Stimulated activated effector memory CD8-positive, alpha-beta T cell treated with anti-CD3 and anti-CD28 coated beads, Interleukin-12 subunit alpha, Interleukin-12 subunit beta, amount 100 ng/mL, for 72 hours (primary cell): ENCODE measurements at regions not wholly inside any gene's neighbourhood (a gene's known extent, or its start where the extent isn't known, plus 50 kb on each side); places are given as distances from the start of the nearest gene placed in this dataset.

ENCODE experiments used
- ATAC-seq: fragments of 150-1000 bp; cut with Tn5 transposase; 2 replicates; pipeline ENCODE4 v1.10.0; 2021
- DNase-seq, 2 donors: peaks; one replicate each; pipeline ENCODE4 v3.0.0; 2021 to 2022; ENCODE audit warnings: low spot score in 2 of 2
- H3K27ac Mint-ChIP-seq: one replicate; pipeline ENCODE4 v1.8.0; 2022; ENCODE audit warnings: mild to moderate bottlenecking, mixed read lengths
- H3K36me3 Mint-ChIP-seq: one replicate; pipeline ENCODE4 v1.8.0; 2022; ENCODE audit warnings: mild to moderate bottlenecking, mixed read lengths
- H3K4me1 Mint-ChIP-seq: one replicate; pipeline ENCODE4 v1.8.0; 2022; ENCODE audit warnings: mixed read lengths
- H3K4me3 Mint-ChIP-seq: one replicate; pipeline ENCODE4 v1.8.0; 2022; ENCODE audit warnings: mild to moderate bottlenecking, mixed read lengths
- H3K9me3 Mint-ChIP-seq: one replicate; pipeline ENCODE4 v1.8.0; 2022; ENCODE audit warnings: mixed read lengths

DNA sequence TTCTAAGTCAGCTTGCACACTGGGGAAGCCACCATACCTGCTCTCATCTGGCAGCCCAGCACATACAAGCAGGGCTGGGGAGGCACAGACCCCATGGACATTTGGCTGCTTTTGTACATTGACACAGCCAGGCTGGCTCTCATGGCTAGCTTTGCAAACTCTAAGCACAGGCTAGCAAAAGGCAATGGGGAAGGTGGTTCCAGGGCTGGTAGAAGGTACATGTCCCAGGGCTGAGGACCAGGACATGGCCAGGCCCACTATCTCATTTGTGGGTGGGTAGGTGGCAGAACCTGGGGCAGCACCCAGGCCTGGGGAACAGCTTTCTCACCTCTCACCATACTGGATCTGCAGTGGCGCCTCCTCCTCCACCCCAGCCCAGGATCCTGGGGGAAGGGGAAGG is 90.9 kb downstream of the HS1BP3 start:
- no peak for ATAC-seq
- DNase-seq, result no peak
- Mint-ChIP-seq H3K36me3 (peaks cover under 1% of the 10 kb centered on the region), H3K27ac (no peak overlapping the region), H3K9me3 (no peaks in the 10 kb centered on the region), H3K4me1 (no peaks in the 10 kb centered on the region), H3K4me3 (no peak overlapping the region)

DNA sequence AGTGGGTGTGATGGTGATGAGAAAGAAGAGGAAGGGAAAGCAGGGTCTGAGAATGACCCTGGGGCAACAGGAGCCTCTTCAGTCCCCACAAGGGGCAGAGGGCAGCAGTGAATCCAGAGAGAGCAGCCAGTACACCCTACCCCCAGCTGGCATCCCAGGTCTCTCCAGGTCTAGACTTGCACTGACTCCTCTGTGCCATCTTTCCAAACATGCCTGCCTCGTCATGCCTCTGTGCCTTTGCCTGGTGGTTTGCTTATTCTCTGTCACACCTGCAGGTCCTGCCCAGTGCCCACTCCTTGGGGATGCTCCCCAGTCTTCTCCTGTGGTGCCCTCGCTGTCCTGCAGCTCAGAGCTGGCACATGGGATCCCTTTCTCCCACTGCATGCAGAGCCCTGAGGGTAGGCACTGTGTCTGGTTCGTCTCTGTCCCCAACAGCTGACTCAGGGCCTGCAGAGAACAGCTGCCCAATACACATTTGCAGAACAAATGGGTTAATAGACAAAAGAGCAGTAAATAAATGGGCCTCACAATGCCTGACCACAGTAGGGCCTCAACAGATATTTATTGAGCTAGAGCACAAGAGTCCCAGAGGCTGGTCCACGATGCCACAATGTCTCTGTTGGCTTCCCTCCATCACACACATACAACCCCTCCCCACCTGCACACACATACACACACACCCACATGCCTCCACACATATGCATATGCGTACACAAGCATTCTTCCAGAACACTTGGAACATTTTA is 89.8 kb downstream of the HS1BP3 start:
- Mint-ChIP-seq H3K9me3 (no peaks in the 10 kb centered on the region), H3K4me3 (no peak overlapping the region)

DNA sequence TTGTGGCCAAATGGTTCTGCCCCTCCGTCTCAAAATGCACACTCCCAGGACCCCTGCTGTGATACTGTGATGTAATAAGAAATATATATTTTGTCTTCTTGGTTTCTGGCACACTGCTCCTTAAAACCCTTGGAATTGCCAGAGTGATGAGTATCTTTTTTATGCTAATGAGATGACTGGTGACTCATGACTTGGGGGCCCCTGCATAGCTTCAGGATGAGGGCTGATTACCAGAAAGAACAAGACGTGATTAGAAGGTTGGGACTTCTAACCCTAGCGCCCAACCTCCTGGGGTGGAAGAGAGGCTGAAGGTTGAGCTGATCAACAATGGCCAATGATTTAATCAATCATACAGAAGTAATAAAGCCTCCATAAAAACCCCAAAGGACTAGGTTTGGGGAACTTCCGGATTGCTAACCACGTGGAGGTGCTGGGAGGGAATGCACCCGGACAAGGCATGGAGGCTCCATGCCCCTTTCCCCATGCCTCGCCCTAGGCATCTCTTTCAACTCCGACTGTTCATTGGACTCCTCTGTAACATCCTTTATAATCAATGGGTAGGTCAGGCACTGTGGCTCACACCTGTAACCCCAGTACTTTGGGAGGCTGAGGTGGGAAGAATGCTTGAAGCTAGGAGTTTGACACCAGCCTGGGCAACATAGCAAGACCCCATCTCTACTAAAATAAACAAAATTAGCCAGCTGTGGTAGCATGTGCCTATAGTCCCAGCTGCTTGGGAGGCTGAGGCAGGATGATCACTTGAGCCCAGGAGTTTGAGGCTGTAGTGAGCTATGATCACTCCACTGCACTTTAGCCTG is 89.1 kb downstream of the HS1BP3 start:
- no peak overlapping the region for H3K27ac Mint-ChIP-seq
- no peak for ATAC-seq
- no peak overlapping the region for H3K4me3 Mint-ChIP-seq
- no peaks in the 10 kb centered on the region for H3K4me1 Mint-ChIP-seq
- peaks cover 5% of the 10 kb centered on the region for H3K36me3 Mint-ChIP-seq
- no peaks in the 10 kb centered on the region for H3K9me3 Mint-ChIP-seq
- no peak for DNase-seq

More for the DNA sequence above, 89.8 kb downstream of the HS1BP3 start:
- Mint-ChIP-seq H3K27ac (no peak overlapping the region), H3K4me1 (no peaks in the 10 kb centered on the region), H3K36me3 (peaks cover 5% of the 10 kb centered on the region)
- no peak for DNase-seq
- ATAC-seq, result no peak

DNA sequence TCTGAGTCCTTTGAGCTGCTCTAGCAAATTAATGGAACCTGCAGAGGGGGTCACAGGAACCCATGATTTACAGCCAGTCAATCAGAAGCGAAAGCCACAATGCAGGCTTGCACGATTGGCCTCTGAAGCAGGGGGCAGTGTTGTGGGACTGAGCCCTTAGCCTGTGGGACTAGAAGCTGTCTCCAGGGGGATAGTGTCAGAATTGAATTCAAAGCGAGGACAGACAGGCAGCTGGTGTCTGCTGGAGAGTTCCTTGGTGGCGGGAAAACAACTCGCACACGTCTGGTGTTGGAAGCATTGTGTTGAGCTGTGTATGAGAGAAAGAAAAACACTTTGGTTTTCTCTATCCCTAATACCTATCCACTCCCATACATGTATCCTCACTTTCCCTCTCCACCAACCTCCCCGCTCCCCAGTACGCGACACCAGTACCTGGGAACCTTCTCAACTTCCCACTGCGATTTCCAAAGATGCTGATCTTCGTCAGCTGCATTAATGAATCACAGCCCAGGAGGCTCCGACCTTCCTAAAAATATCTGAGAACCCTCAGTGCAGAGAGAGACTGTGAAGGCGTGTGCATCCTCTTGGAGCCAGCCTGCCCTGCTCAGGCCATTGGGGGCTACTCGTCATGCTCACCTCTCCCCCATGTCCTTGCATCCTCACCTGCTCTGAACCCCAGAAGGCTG is 88.2 kb downstream of the HS1BP3 start:
- ATAC-seq (no peak), DNase-seq (no peak)
- Mint-ChIP-seq H3K36me3 (peaks cover 5% of the 10 kb centered on the region), H3K4me3 (no peak overlapping the region), H3K27ac (no peak overlapping the region), H3K4me1 (no peaks in the 10 kb centered on the region), H3K9me3 (no peaks in the 10 kb centered on the region)

DNA sequence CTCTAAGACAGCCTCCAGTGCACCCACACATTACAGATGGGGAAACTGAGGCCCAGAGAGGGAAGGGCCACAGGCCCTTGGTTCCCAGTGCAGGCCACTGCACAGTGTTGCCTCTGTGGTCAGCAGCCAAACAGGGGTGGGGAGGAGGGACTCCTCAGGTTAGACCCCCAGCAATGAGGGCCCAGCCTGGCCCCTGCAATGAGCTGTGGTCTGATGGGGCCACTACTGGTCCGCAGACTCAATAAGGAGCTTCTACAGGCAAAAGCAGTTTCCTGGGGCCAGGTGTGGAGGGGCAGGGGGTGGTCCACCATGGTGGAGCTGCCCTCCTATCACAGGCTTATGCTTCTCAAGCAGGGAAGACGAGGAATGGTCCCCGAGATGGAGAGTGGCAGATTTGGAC is 87.6 kb downstream of the HS1BP3 start:
- ATAC-seq (no peak), DNase-seq (no peak)
- Mint-ChIP-seq H3K36me3 (peaks cover 5% of the 10 kb centered on the region), H3K4me3 (no peak overlapping the region), H3K27ac (no peak overlapping the region), H3K9me3 (no peaks in the 10 kb centered on the region), H3K4me1 (no peaks in the 10 kb centered on the region)

DNA sequence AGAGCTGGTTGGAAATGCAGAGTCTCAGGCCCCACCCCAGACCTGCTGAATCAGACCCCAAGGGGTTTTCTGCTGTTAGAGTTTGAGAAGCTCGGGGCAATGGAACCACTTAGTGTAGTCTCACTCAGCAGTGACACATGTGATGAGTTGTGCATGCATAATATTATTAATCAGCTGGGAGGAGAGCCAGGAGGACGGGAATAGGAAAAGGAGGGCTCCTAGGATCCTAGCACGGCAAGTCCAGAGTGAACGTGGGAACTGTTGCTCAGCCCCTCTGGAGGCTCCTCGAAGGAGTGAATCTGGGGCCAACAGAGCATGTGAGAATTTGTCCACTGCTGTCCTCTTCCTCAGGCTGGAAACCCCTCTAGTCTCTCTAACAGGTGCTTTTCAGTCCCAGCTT is 87.1 kb downstream of the HS1BP3 start:
- H3K36me3 Mint-ChIP-seq, result peaks cover 5% of the 10 kb centered on the region
- no peaks in the 10 kb centered on the region for H3K9me3 Mint-ChIP-seq
- H3K4me3 Mint-ChIP-seq, result no peak overlapping the region
- DNase-seq (no peak), ATAC-seq (no peak)
- H3K27ac Mint-ChIP-seq, result no peak overlapping the region
- no peaks in the 10 kb centered on the region for H3K4me1 Mint-ChIP-seq

DNA sequence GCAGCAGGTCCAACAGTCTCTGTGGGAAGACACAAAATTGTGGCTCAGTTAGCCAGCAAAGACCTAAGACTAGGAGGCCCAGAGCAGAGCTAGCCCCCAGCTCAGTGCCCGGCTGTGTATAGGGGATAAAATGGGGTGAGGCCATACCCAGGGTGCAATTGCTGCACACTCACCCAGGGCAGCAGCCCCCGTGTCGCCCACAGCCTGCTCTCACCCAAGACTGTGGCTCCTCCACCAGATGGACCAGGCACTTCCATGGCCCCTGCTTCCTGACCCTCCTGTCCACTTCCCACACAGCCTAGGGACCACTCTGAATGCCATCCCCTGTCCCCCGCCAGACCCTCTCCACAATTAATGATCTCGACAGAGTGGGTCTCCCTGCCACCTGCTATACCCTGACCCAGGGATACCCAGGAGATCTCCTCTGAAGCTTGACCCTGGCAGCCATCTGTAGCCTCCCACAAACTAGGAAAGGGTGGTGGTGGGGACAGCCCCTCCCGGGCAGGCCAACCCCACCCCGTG is 85.7 kb downstream of the HS1BP3 start:
- H3K4me1 Mint-ChIP-seq, result no peaks in the 10 kb centered on the region
- no peak overlapping the region for H3K4me3 Mint-ChIP-seq
- H3K36me3 Mint-ChIP-seq, result peaks cover 5% of the 10 kb centered on the region
- ATAC-seq (no peak), DNase-seq (no peak)
- no peaks in the 10 kb centered on the region for H3K9me3 Mint-ChIP-seq
- no peak overlapping the region for H3K27ac Mint-ChIP-seq

DNA sequence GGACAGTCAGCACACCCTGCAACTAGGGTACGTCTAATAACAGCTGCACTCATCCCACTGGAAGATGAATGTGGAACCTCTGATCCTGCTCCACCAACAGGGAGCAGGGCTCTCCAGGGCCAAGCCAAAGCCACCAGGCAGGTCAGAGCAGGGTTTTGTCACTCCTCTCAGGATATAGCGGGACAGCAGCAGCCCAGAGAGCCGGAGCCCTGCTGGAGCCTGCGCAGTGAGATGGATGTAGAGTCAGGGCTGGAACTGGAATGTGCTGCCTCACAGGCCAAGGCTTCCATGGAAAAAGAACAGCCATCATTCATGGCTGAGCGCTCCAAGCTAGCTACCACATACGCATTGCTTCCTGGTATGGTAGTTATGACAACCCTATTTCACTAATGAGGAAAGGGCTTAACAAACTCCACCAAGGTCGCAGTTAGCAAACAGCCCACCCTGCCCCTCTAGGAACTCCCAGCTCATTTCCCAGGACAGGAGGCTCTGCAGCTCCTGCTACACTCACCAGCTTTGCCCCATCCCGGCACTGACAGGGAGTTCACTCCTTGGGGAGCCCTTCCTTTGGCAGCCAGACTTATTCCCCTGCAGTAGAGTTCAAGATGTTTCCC is 85.2 kb downstream of the HS1BP3 start:
- Mint-ChIP-seq H3K4me1 (peaks cover 3% of the 10 kb centered on the region), H3K4me3 (no peak overlapping the region), H3K9me3 (no peaks in the 10 kb centered on the region), H3K36me3 (peaks cover 5% of the 10 kb centered on the region), H3K27ac (no peak overlapping the region)
- DNase-seq, result no peak
- ATAC-seq, result no peak

DNA sequence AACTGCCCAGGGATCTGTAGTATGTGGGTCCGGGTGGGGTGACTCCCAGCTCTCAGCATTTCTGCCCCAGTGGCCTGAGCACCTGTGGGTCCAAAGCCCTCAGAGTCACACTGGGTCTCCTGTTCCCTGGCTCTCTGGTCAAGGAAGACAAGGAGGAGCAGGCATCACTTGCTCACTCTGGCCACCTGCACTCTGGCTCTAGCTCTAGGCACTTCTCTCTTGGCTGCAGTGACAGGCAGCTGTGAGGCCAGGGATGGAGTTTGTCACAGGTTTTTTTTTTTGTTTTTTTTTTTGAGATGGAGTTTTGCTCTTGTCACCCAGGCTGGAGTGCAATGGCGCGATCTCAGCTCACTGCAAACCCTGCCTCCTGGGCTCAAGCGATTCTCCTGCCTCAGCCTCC is 84.6 kb downstream of the HS1BP3 start:
- ATAC-seq (no peak), DNase-seq (no peak)
- no peak overlapping the region for H3K4me3 Mint-ChIP-seq
- peak overlapping the region; percentile 72 for H3K27ac Mint-ChIP-seq
- H3K4me1 Mint-ChIP-seq, result peaks cover 5% of the 10 kb centered on the region
- H3K36me3 Mint-ChIP-seq, result peaks cover 5% of the 10 kb centered on the region
- H3K9me3 Mint-ChIP-seq, result no peaks in the 10 kb centered on the region

DNA sequence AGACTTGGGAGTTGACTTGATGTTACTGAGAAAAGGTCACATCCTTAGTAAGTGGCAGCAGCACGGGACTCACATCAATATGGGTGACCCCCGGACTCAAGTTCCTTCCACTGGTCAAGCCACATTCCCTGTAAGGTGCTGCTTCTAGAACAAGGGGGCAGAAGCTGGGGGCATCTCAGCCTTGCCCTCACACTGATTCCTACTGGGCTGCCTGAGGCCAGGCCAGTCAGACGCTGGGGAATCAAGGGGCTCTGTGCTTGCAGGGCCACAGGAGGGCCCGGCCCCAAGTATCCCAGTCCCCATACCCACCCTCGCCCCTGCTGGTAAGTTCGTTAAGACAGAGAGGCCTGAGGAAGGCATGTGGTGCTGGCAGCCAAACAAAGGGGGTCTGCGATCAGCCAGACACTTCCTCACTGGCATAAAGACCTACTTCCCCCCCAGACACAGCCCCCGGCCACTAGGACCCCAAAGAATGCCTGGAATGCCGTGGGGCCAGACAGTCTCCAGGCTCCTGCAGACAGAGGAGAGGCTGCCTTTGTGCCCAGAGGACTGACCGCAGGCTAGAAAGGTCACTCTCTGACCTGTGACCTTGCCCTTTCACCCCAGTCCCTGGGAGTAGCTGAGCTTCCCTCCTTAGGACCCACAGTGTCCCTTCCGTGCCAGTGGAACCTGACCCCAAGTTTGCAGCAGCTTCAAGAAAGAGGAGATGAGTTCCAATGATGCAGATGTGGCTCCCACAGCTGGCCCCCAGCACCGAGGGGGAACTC is 83.6 kb downstream of the HS1BP3 start:
- Mint-ChIP-seq H3K4me1 (peaks cover 16% of the 10 kb centered on the region), H3K27ac (peak overlapping the region; percentile 72), H3K4me3 (no peak overlapping the region), H3K36me3 (peaks cover 5% of the 10 kb centered on the region), H3K9me3 (no peaks in the 10 kb centered on the region)
- ATAC-seq (no peak), DNase-seq (no peak)
